EL (cell line): ENCODE measurements at regions not wholly inside any gene's neighbourhood (a gene's known extent, or its start where the extent isn't known, plus 50 kb on each side); places are given as distances from the start of the nearest gene placed in this dataset.

Source experiments
- DNase-seq: peaks from one replicate; pipeline ENCODE4 v3.0.0-alpha.2; 2016

GRCh38 chr14:48973151-48973550, 613.0 kb downstream of the RPS29 start:
- DNase-seq, result no peak

- DNase-seq, result no peak
Observed at GRCh38 chr14:48970943-48971342, 615.2 kb downstream of the RPS29 start.

- DNase-seq, result no peak
Observed at GRCh38 chr14:48967419-48967818, 618.8 kb downstream of the RPS29 start.

GRCh38 chr14:48963231-48963790, 622.9 kb downstream of the RPS29 start:
- no peak for DNase-seq

GRCh38 chr14:48957486-48957885, 628.7 kb downstream of the RPS29 start:
- no peak for DNase-seq

GRCh38 chr14:48955857-48956256, 630.3 kb downstream of the RPS29 start:
- DNase-seq, result no peak

- no peak for DNase-seq
Observed at GRCh38 chr14:48954446-48954845, 631.7 kb downstream of the RPS29 start.

- DNase-seq, result no peak
Observed at GRCh38 chr14:48944809-48945208, 641.4 kb downstream of the RPS29 start.

- no peak for DNase-seq
Observed at GRCh38 chr14:48943913-48944312, 642.3 kb downstream of the RPS29 start.

GRCh38 chr14:48937541-48938195, 648.5 kb downstream of the RPS29 start:
- DNase-seq, result no peak

GRCh38 chr14:48936849-48937248, 649.3 kb downstream of the RPS29 start:
- DNase-seq, result no peak

GRCh38 chr14:48936362-48936761, 649.8 kb downstream of the RPS29 start:
- no peak for DNase-seq

GRCh38 chr14:48925184-48925583, 661.0 kb downstream of the RPS29 start:
- DNase-seq, result no peak

GRCh38 chr14:48914921-48915320, 671.3 kb downstream of the RPS29 start:
- no peak for DNase-seq

GRCh38 chr14:48914382-48914781, 671.8 kb downstream of the RPS29 start:
- no peak for DNase-seq

GRCh38 chr14:48900565-48900964, 685.6 kb downstream of the RPS29 start:
- no peak for DNase-seq

- no peak for DNase-seq
Observed at GRCh38 chr14:48890333-48890732, 695.8 kb downstream of the RPS29 start.

- DNase-seq, result no peak
Observed at GRCh38 chr14:48876806-48877340, 709.3 kb downstream of the RPS29 start.

GRCh38 chr14:48874711-48875110, 711.5 kb downstream of the RPS29 start:
- no peak for DNase-seq

- no peak for DNase-seq
Observed at GRCh38 chr14:48857366-48857765, 728.8 kb downstream of the RPS29 start.

GRCh38 chr14:48853159-48853558, 733.0 kb downstream of the RPS29 start:
- DNase-seq, result no peak

GRCh38 chr14:48849741-48850322, 736.3 kb downstream of the RPS29 start:
- no peak for DNase-seq

GRCh38 chr14:48842785-48843184, 743.4 kb downstream of the RPS29 start:
- no peak for DNase-seq

- no peak for DNase-seq
Observed at GRCh38 chr14:48826058-48826457, 760.1 kb downstream of the RPS29 start.
